WTC11 (cell line): ENCODE measurements at regions not wholly inside any gene's neighbourhood (a gene's known extent, or its start where the extent isn't known, plus 50 kb on each side); places are given as distances from the start of the nearest gene placed in this dataset.

Source experiments
- ATAC-seq: fragments of 200-7000 bp; cut with Tn5 transposase; 2 replicates; pipeline ENCODE4 v1.10.0; 2021; ENCODE audit warnings: mild to moderate bottlenecking, moderate library complexity
- CTCF ChIA-PET: fragments of 300-600 bp; sonication (Branson Sonifier 250); formaldehyde crosslinking; loops from one replicate; lab custom pipeline; 2021; ENCODE audit warnings: antibody characterized with exemption; lab: Charles Lee
- POLR2A ChIA-PET: fragments of 350-600 bp; sonication (Branson Sonifier 250); formaldehyde crosslinking; loops from one replicate; lab custom pipeline; 2021; ENCODE audit warnings: antibody characterized with exemption; lab: Charles Lee
- DNase-seq: peaks from one replicate; pipeline ENCODE4 v3.0.0; 2021; ENCODE audit warnings: low spot score
- H3K27ac Mint-ChIP-seq: 2 replicates; pipeline ENCODE4 v1.8.0; 2021; ENCODE audit warnings: mixed read lengths
- H3K27me3 Mint-ChIP-seq: 2 replicates; pipeline ENCODE4 v1.8.0; 2021; ENCODE audit warnings: low read depth, mild to moderate bottlenecking, moderate library complexity, mixed read lengths
- H3K36me3 Mint-ChIP-seq: 2 replicates; pipeline ENCODE4 v1.8.0; 2021; ENCODE audit warnings: mixed read lengths
- H3K4me1 Mint-ChIP-seq: 2 replicates; pipeline ENCODE4 v1.8.0; 2022; ENCODE audit warnings: mixed read lengths
- H3K4me3 Mint-ChIP-seq: 2 replicates; pipeline ENCODE4 v1.8.0; 2021; ENCODE audit warnings: mild to moderate bottlenecking, moderate library complexity, mixed read lengths
- H3K9me3 Mint-ChIP-seq: 2 replicates; pipeline ENCODE4 v1.8.0; 2021; ENCODE audit warnings: mixed read lengths
- AR ChIP-seq: fragments of 250-450 bp; sonication (Bioruptor Pico); IDR thresholded peaks from 2 replicates; pipeline ENCODE4 v1.9.0; 2021; ENCODE audit warnings: mild to moderate bottlenecking
- GRHL2 ChIP-seq: fragments of 250-450 bp; sonication (Bioruptor Pico); IDR thresholded peaks from 2 replicates; pipeline ENCODE4 v1.8.0; 2022; ENCODE audit warnings: mild to moderate bottlenecking, moderate library complexity; ENCODE audit not compliant: insufficient replicate concordance, severe bottlenecking
- IRF2 ChIP-seq: sonication (generic); formaldehyde crosslinking; IDR thresholded peaks from 2 replicates; pipeline ENCODE4 v1.8.0; 2022; ENCODE audit warnings: low read depth, missing genetic modification reagents, borderline replicate concordance
- MYBL2 ChIP-seq: sonication (generic); formaldehyde crosslinking; IDR thresholded peaks from 2 replicates; pipeline ENCODE4 v1.8.1; 2023; ENCODE audit warnings: mild to moderate bottlenecking, moderate library complexity, missing genetic modification reagents
- NR3C1 ChIP-seq: sonication (generic); formaldehyde crosslinking; conservative IDR thresholded peaks from 2 replicates; pipeline ENCODE4 v1.8.1; 2023; ENCODE audit warnings: low read depth, mild to moderate bottlenecking, missing genetic modification reagents
- SOX15 ChIP-seq: fragments of 250-450 bp; sonication (Bioruptor Pico); IDR thresholded peaks from 2 replicates; pipeline ENCODE4 v1.9.0; 2021; ENCODE audit warnings: mild to moderate bottlenecking
- ZMAT4 ChIP-seq: fragments of 250-450 bp; sonication (Bioruptor Pico); IDR thresholded peaks from 2 replicates; pipeline ENCODE4 v1.9.0; 2021; ENCODE audit warnings: mild to moderate bottlenecking
- ZNF138 ChIP-seq: sonication (generic); formaldehyde crosslinking; conservative IDR thresholded peaks from 2 replicates; pipeline ENCODE4 v1.8.1; 2022; ENCODE audit warnings: mild to moderate bottlenecking, moderate library complexity, missing genetic modification reagents
- TF ChIP-seq, protein P1 (sequence below): fragments of 250-450 bp; sonication (Bioruptor Pico); IDR thresholded peaks from 2 replicates; pipeline ENCODE4 v1.9.0; 2021; ENCODE audit warnings: mild to moderate bottlenecking, borderline replicate concordance
- TF ChIP-seq, protein P2 (sequence below): sonication (generic); formaldehyde crosslinking; IDR thresholded peaks from 2 replicates; pipeline ENCODE4 v1.8.1; 2023; ENCODE audit warnings: mild to moderate bottlenecking, missing genetic modification reagents
- TF ChIP-seq, protein P3 (sequence below): sonication (generic); formaldehyde crosslinking; IDR thresholded peaks from 2 replicates; pipeline ENCODE4 v1.8.0; 2022; ENCODE audit warnings: mild to moderate bottlenecking, missing genetic modification reagents
- TF ChIP-seq, protein P4 (sequence below): sonication (generic); formaldehyde crosslinking; IDR thresholded peaks from 2 replicates; pipeline ENCODE4 v1.8.1; 2023; ENCODE audit warnings: mild to moderate bottlenecking, moderate library complexity, missing genetic modification reagents

DNA sequence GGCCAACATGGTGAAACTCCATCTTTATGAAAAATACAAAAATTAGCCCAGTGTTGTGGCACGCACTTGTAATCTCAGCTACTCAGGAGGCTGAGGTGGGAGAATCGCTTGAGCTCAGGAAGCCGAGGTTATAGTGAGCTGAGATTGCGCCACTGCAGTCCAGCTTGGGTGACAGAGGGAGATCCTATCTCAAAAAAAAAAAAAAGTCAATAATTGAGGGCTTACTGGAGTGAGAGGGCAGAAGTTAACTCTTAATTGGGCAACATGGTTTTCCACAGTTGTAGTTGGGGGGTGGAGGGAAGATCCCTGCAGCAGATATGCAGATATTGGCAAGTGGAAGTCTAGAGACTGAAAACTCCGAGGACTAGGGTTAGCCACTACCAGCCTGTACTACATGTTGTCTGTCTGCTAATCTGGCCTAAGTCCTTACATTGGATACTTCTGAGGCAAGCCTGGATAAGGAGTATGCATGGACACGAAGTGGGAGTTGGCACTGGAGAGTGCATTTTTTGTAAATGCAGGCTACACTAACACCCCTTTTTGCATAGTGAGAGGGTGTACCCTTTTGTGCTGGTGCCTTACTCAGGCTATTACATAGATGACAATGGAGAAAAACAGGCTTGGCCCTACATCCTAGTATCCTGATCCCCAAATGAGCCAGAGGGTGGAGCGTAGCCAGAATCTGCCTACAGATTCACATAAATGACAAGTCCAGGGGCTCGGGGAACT, 89.0 kb upstream of the NIPBL start (continued):
- TF ChIP-seq, protein P1, sequence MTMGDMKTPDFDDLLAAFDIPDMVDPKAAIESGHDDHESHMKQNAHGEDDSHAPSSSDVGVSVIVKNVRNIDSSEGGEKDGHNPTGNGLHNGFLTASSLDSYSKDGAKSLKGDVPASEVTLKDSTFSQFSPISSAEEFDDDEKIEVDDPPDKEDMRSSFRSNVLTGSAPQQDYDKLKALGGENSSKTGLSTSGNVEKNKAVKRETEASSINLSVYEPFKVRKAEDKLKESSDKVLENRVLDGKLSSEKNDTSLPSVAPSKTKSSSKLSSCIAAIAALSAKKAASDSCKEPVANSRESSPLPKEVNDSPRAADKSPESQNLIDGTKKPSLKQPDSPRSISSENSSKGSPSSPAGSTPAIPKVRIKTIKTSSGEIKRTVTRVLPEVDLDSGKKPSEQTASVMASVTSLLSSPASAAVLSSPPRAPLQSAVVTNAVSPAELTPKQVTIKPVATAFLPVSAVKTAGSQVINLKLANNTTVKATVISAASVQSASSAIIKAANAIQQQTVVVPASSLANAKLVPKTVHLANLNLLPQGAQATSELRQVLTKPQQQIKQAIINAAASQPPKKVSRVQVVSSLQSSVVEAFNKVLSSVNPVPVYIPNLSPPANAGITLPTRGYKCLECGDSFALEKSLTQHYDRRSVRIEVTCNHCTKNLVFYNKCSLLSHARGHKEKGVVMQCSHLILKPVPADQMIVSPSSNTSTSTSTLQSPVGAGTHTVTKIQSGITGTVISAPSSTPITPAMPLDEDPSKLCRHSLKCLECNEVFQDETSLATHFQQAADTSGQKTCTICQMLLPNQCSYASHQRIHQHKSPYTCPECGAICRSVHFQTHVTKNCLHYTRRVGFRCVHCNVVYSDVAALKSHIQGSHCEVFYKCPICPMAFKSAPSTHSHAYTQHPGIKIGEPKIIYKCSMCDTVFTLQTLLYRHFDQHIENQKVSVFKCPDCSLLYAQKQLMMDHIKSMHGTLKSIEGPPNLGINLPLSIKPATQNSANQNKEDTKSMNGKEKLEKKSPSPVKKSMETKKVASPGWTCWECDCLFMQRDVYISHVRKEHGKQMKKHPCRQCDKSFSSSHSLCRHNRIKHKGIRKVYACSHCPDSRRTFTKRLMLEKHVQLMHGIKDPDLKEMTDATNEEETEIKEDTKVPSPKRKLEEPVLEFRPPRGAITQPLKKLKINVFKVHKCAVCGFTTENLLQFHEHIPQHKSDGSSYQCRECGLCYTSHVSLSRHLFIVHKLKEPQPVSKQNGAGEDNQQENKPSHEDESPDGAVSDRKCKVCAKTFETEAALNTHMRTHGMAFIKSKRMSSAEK = no peak

GRCh38 chr5:36790847-36791246, 85.7 kb upstream of the NIPBL start:
- DNase-seq = no peak
- H3K4me3 Mint-ChIP-seq = no peak overlapping the region
- CTCF ChIA-PET = no interaction called here

DNA sequence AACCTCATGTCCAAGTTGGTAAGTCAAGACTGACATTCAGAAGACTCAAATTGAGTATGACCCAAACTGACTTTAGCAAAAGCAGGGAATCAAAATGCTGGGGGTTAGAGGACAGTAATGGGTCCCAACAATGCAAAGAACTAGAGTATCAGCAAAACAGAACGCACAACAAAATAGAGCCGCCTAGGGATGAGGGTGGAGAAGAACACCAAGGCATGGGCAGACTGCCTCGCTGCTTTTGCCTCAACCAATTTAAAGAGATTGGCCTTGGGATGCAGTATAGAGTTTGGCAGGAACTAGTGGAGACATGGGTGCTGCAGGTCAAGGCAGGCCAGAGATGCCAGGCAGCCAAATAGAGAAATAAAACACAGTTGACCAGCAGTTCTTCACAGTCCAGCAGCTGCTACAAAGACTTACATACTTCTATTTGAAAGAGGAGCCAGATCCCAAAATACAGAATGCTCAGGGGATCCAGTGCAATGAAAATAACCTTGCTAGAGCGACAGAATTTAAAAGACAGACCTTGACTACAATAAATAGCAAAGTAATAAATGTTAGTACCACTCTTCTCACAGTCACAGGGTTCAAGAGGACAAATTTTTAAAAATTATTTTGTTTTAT, 83.9 kb upstream of the NIPBL start:
- Mint-ChIP-seq H3K27ac (no peak overlapping the region), H3K36me3 (no peaks in the 10 kb centered on the region), H3K4me1 (peaks cover 14% of the 10 kb centered on the region), H3K4me3 (no peak overlapping the region), H3K27me3 (no peaks in the 10 kb centered on the region; the same call in 1 of the 2 replicates), H3K9me3 (0 out of 2 replicates have a peak, but pooled peaks cover 5% of the 10 kb centered on the region)
- TF ChIP-seq ZNF138 (no peak), IRF2 (no peak), SOX15 (no peak), NR3C1 (CRISPR knock-in tag) (no peak), ZMAT4 (CRISPR knock-in tag) (no peak), GRHL2 (no peak)
- TF ChIP-seq, protein P2, sequence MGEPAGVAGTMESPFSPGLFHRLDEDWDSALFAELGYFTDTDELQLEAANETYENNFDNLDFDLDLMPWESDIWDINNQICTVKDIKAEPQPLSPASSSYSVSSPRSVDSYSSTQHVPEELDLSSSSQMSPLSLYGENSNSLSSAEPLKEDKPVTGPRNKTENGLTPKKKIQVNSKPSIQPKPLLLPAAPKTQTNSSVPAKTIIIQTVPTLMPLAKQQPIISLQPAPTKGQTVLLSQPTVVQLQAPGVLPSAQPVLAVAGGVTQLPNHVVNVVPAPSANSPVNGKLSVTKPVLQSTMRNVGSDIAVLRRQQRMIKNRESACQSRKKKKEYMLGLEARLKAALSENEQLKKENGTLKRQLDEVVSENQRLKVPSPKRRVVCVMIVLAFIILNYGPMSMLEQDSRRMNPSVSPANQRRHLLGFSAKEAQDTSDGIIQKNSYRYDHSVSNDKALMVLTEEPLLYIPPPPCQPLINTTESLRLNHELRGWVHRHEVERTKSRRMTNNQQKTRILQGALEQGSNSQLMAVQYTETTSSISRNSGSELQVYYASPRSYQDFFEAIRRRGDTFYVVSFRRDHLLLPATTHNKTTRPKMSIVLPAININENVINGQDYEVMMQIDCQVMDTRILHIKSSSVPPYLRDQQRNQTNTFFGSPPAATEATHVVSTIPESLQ (CRISPR knock-in tag) = no peak
- TF ChIP-seq, protein P3, sequence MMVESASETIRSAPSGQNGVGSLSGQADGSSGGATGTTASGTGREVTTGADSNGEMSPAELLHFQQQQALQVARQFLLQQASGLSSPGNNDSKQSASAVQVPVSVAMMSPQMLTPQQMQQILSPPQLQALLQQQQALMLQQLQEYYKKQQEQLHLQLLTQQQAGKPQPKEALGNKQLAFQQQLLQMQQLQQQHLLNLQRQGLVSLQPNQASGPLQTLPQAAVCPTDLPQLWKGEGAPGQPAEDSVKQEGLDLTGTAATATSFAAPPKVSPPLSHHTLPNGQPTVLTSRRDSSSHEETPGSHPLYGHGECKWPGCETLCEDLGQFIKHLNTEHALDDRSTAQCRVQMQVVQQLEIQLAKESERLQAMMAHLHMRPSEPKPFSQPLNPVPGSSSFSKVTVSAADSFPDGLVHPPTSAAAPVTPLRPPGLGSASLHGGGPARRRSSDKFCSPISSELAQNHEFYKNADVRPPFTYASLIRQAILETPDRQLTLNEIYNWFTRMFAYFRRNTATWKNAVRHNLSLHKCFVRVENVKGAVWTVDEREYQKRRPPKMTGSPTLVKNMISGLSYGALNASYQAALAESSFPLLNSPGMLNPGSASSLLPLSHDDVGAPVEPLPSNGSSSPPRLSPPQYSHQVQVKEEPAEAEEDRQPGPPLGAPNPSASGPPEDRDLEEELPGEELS (CRISPR knock-in tag) = no peak
- DNase-seq = no peak
- CTCF ChIA-PET = interaction anchor here (3.4 kb wide), 1 partner anchor 15 kb away, joined by 8 read pairs; no protein-coding TSS in a partner anchor
- ATAC-seq = peak; percentile 48
- POLR2A ChIA-PET = no interaction called here

More at GRCh38 chr5:36790847-36791246, 85.7 kb upstream of the NIPBL start:
- no peaks in the 10 kb centered on the region; the same call in 1 of the 2 replicates for H3K27me3 Mint-ChIP-seq
- H3K4me1 Mint-ChIP-seq = peaks cover 3% of the 10 kb centered on the region; the same call in 1 of the 2 replicates
- H3K36me3 Mint-ChIP-seq = no peaks in the 10 kb centered on the region
- no peak for TF ChIP-seq MYBL2 (CRISPR knock-in tag)
- TF ChIP-seq, protein P4, sequence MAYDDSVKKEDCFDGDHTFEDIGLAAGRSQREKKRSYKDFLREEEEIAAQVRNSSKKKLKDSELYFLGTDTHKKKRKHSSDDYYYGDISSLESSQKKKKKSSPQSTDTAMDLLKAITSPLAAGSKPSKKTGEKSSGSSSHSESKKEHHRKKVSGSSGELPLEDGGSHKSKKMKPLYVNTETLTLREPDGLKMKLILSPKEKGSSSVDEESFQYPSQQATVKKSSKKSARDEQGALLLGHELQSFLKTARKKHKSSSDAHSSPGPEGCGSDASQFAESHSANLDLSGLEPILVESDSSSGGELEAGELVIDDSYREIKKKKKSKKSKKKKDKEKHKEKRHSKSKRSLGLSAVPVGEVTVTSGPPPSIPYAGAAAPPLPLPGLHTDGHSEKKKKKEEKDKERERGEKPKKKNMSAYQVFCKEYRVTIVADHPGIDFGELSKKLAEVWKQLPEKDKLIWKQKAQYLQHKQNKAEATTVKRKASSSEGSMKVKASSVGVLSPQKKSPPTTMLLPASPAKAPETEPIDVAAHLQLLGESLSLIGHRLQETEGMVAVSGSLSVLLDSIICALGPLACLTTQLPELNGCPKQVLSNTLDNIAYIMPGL (CRISPR knock-in tag) = no peak
- no peak for TF ChIP-seq AR (CRISPR knock-in tag)
- POLR2A ChIA-PET = no interaction called here
- 0 out of 2 replicates have a peak, but pooled peaks cover 5% of the 10 kb centered on the region for H3K9me3 Mint-ChIP-seq
- no peak overlapping the region for H3K27ac Mint-ChIP-seq
- ATAC-seq = no peak
